Erythroblast (primary cell): ENCODE measurements at regions not wholly inside any gene's neighbourhood (a gene's known extent, or its start where the extent isn't known, plus 50 kb on each side); places are given as distances from the start of the nearest gene placed in this dataset.

Experiments used
- DNase-seq, 2 experiments: peaks; one replicate each; lab custom pipeline; 2025; lab: John Stamatoyannopoulos, UW
- GATA1 ChIP-seq: IDR thresholded peaks from 2 replicates; pipeline ENCODE4 v1.6.1; 2011; ENCODE audit warnings: low read depth, mild to moderate bottlenecking, control low read depth, low read length, moderate library complexity
- POLR2A ChIP-seq: IDR thresholded peaks from 2 replicates; pipeline ENCODE4 v1.6.1; 2011; ENCODE audit warnings: mild to moderate bottlenecking, low read length

GRCh38 chr21:24824209-24824608 lies 783.1 kb downstream of the MRPL39 start:
- TF ChIP-seq GATA1 (no peak), POLR2A (no peak)
- DNase-seq: no peak

- DNase-seq: no peak
- no peak for TF ChIP-seq POLR2A
- no peak for TF ChIP-seq GATA1
These were observed 784.0 kb downstream of the MRPL39 start for GRCh38 chr21:24823247-24823646.

- no peak for DNase-seq
- TF ChIP-seq GATA1: no peak
- TF ChIP-seq POLR2A: no peak
These were observed 822.2 kb downstream of the MRPL39 start for GRCh38 chr21:24785033-24785432.

GRCh38 chr21:24781146-24781545 lies 826.1 kb downstream of the MRPL39 start:
- no peak for DNase-seq
- TF ChIP-seq POLR2A: no peak
- no peak for TF ChIP-seq GATA1

GRCh38 chr21:24759348-24760075 lies 847.8 kb downstream of the MRPL39 start:
- no peak for DNase-seq

GRCh38 chr21:24738063-24738462 lies 869.2 kb downstream of the MRPL39 start:
- no peak for DNase-seq
- TF ChIP-seq POLR2A (no peak), GATA1 (no peak)

More at GRCh38 chr21:24759348-24760075, 847.8 kb downstream of the MRPL39 start:
- no peak for TF ChIP-seq POLR2A
- no peak for TF ChIP-seq GATA1

- TF ChIP-seq GATA1 (no peak), POLR2A (no peak)
- no peak for DNase-seq
These were observed 869.9 kb downstream of the MRPL39 start for GRCh38 chr21:24737296-24737850.

- DNase-seq: no peak
- no peak for TF ChIP-seq GATA1
- no peak for TF ChIP-seq POLR2A
These were observed 876.6 kb downstream of the MRPL39 start for GRCh38 chr21:24730661-24731060.

- no peak for TF ChIP-seq GATA1
- no peak for TF ChIP-seq POLR2A
- DNase-seq: no peak
These were observed 877.7 kb downstream of the MRPL39 start for GRCh38 chr21:24729568-24729967.

- no peak for DNase-seq
These were observed 879.4 kb downstream of the MRPL39 start for GRCh38 chr21:24727803-24728440.

GRCh38 chr21:24716281-24716918 lies 890.9 kb downstream of the MRPL39 start:
- no peak for DNase-seq
- TF ChIP-seq GATA1 (no peak), POLR2A (no peak)

More at GRCh38 chr21:24727803-24728440, 879.4 kb downstream of the MRPL39 start:
- no peak for TF ChIP-seq GATA1
- TF ChIP-seq POLR2A: no peak

- DNase-seq: no peak
- TF ChIP-seq GATA1: no peak
- TF ChIP-seq POLR2A: no peak
These were observed 892.6 kb downstream of the MRPL39 start for GRCh38 chr21:24714646-24715200.

GRCh38 chr21:24705201-24705600 lies 902.1 kb downstream of the MRPL39 start:
- no peak for DNase-seq
- no peak for TF ChIP-seq POLR2A
- no peak for TF ChIP-seq GATA1

GRCh38 chr21:24693779-24694178 lies 913.5 kb downstream of the MRPL39 start:
- no peak for DNase-seq
- TF ChIP-seq GATA1 (no peak), POLR2A (no peak)
